ENCODE measurements at regions not wholly inside any gene's neighbourhood (a gene's known extent, or its start where the extent isn't known, plus 50 kb on each side); places are given as distances from the start of the nearest gene placed in this dataset.

DNA sequence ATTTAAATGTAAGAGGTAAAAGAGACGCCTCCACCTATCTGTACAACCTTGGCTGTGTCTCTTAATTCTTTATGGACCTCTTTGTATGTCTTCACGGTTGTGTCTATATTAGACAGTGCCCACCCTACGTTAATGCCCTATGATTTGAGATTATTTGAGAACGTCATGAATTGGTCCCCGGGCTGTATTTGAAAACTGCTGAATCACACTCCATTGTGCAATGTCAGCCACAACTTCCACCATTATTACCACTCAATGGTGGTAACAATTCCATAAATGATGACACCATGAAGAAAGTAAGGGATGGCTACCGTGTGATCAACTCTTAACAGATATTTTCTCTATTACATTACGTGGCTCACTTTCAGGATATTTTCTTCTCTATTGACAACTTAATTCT, 182.4 kb upstream of the RBFOX1 start:
- Histone ChIP-seq H2BK12ac (ENCODE audit: low read length) (no peak overlapping the region), H3K27ac (ENCODE audit: low read depth, low read length) (no peak overlapping the region), H4K12ac (ENCODE audit: low read depth, low read length) (no peak overlapping the region), H3K9ac (ENCODE audit: low read length) (no peak overlapping the region), H3K23ac (ENCODE audit: low read length) (no peak overlapping the region), H3K27me3 (ENCODE audit: insufficient read depth, low read length) (no peaks in the 10 kb centered on the region), H2AFZ (ENCODE audit: insufficient read depth, low read length, poor library complexity) (no peak overlapping the region), H3K4me1 (ENCODE audit: control insufficient read depth in 1 of 2, insufficient read depth in 2 of 2, low read length in 2 of 2) (peaks cover 2 to 7% of the 10 kb centered on the region in 2 experiments), H3K36me3 (ENCODE audit: control insufficient read depth in 1 of 2, insufficient read depth in 2 of 2, low read length in 2 of 2) (no peaks in the 10 kb centered on the region), H2AK5ac (ENCODE audit: low read length) (no peak overlapping the region), H3K9me3 (ENCODE audit: insufficient read depth, low read depth, low read length) (no peaks in the 10 kb centered on the region), H3K4ac (ENCODE audit: low read depth, low read length) (no peak overlapping the region), H2BK5ac (ENCODE audit: low read depth, low read length, poor library complexity) (no peak overlapping the region), H4K91ac (ENCODE audit: low read depth, low read length) (no peak overlapping the region), H3K4me3 (ENCODE audit: low read depth, low read length) (no peak overlapping the region), H3K79me1 (ENCODE audit: low read length) (no peaks in the 10 kb centered on the region), H3K14ac (ENCODE audit: low read length) (no peak overlapping the region), H2BK120ac (ENCODE audit: insufficient read depth, low read length, poor library complexity) (no peak overlapping the region), H3K79me2 (ENCODE audit: control insufficient read depth, insufficient read depth, low read length, poor library complexity) (no peaks in the 10 kb centered on the region), H3K18ac (ENCODE audit: low read length) (no peak overlapping the region), H4K8ac (ENCODE audit: low read depth, low read length) (no peak overlapping the region), H3K4me2 (ENCODE audit: low read length) (no peak overlapping the region)
- no CpG with 5 or more reads among the region's 7 CpGs for WGBS (ENCODE audit: extremely low coverage, insufficient coverage, insufficient read length)
- DNase-seq = no peak

DNA sequence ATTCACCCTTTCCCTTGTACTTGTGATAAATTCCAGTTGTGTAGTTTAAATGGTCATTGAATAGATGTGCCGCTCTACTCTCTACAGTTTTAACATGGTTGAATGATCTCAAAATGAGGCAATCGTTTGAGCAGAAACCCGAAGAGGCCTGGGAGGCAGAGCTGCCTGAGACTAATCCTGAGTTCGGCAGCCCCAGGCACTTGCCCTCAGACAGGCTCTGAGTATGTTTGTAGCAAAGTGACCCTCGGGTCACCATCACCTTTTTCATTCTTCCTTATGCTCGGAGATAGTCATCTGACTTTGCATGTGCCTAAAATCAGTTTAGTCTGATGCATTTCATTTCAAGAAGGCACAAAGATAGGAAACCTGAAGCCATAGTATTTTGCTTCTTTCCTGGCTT, 184.0 kb upstream of the RBFOX1 start:
- Histone ChIP-seq H4K91ac (ENCODE audit: low read depth, low read length) (no peak overlapping the region), H2BK120ac (ENCODE audit: insufficient read depth, low read length, poor library complexity) (no peak overlapping the region), H3K14ac (ENCODE audit: low read length) (no peak overlapping the region), H3K4me1 (ENCODE audit: control insufficient read depth in 1 of 2, insufficient read depth in 2 of 2, low read length in 2 of 2) (peaks cover 2 to 7% of the 10 kb centered on the region in 2 experiments), H2BK12ac (ENCODE audit: low read length) (no peak overlapping the region), H3K18ac (ENCODE audit: low read length) (no peak overlapping the region), H3K79me2 (ENCODE audit: control insufficient read depth, insufficient read depth, low read length, poor library complexity) (no peaks in the 10 kb centered on the region), H3K23ac (ENCODE audit: low read length) (no peak overlapping the region), H4K12ac (ENCODE audit: low read depth, low read length) (no peak overlapping the region), H3K9me3 (ENCODE audit: insufficient read depth, low read depth, low read length) (no peaks in the 10 kb centered on the region), H3K27ac (ENCODE audit: low read depth, low read length) (peak overlapping the region; percentile 67), H3K4me2 (ENCODE audit: low read length) (no peak overlapping the region), H2AK5ac (ENCODE audit: low read length) (no peak overlapping the region), H4K8ac (ENCODE audit: low read depth, low read length) (no peak overlapping the region), H2AFZ (ENCODE audit: insufficient read depth, low read length, poor library complexity) (no peak overlapping the region), H3K4me3 (ENCODE audit: low read depth, low read length) (no peak overlapping the region), H2BK5ac (ENCODE audit: low read depth, low read length, poor library complexity) (no peak overlapping the region), H3K27me3 (ENCODE audit: insufficient read depth, low read length) (no peaks in the 10 kb centered on the region), H3K36me3 (ENCODE audit: control insufficient read depth in 1 of 2, insufficient read depth in 2 of 2, low read length in 2 of 2) (no peaks in the 10 kb centered on the region), H3K4ac (ENCODE audit: low read depth, low read length) (no peak overlapping the region), H3K9ac (ENCODE audit: low read length) (no peak overlapping the region), H3K79me1 (ENCODE audit: low read length) (no peaks in the 10 kb centered on the region)
- DNase-seq = no peak
- WGBS (ENCODE audit: extremely low coverage, insufficient coverage, insufficient read length) = no CpG with 5 or more reads among the region's 6 CpGs

DNA sequence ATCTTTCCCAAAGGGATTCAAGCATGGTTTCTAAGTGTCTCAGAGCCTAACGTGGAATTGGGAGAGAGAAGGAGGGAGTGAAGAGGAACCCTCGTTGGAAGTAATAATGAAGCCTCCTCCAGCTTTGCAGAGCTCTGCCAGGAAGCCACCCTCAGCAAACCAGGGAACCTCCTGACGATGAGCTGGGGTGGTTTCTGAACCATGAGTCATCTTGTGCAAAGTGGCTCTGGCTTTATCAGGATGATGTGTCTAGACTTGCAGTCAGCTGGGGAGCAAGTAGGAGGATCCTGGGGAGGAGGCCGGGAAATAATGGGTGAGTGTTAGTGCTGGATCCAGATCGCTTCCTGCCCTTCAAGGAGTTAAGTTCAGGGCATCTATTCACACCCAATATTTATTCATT, 191.7 kb upstream of the RBFOX1 start:
- Histone ChIP-seq H3K23ac (ENCODE audit: low read length) (no peak overlapping the region), H3K4me1 (ENCODE audit: control insufficient read depth in 1 of 2, insufficient read depth in 2 of 2, low read length in 2 of 2) (peaks cover 2 to 6% of the 10 kb centered on the region in 2 experiments), H3K79me2 (ENCODE audit: control insufficient read depth, insufficient read depth, low read length, poor library complexity) (no peaks in the 10 kb centered on the region), H2AFZ (ENCODE audit: insufficient read depth, low read length, poor library complexity) (no peak overlapping the region), H3K27me3 (ENCODE audit: insufficient read depth, low read length) (no peaks in the 10 kb centered on the region), H2BK120ac (ENCODE audit: insufficient read depth, low read length, poor library complexity) (no peak overlapping the region), H3K18ac (ENCODE audit: low read length) (no peak overlapping the region), H2AK5ac (ENCODE audit: low read length) (no peak overlapping the region), H3K9me3 (ENCODE audit: insufficient read depth, low read depth, low read length) (no peaks in the 10 kb centered on the region), H3K9ac (ENCODE audit: low read length) (no peak overlapping the region), H3K4ac (ENCODE audit: low read depth, low read length) (no peak overlapping the region), H3K36me3 (ENCODE audit: control insufficient read depth in 1 of 2, insufficient read depth in 2 of 2, low read length in 2 of 2) (no peaks in the 10 kb centered on the region), H3K4me2 (ENCODE audit: low read length) (no peak overlapping the region), H4K8ac (ENCODE audit: low read depth, low read length) (no peak overlapping the region), H3K4me3 (ENCODE audit: low read depth, low read length) (no peak overlapping the region), H3K79me1 (ENCODE audit: low read length) (no peaks in the 10 kb centered on the region), H4K91ac (ENCODE audit: low read depth, low read length) (no peak overlapping the region), H3K27ac (ENCODE audit: low read depth, low read length) (no peak overlapping the region), H3K14ac (ENCODE audit: low read length) (no peak overlapping the region), H4K12ac (ENCODE audit: low read depth, low read length) (no peak overlapping the region), H2BK12ac (ENCODE audit: low read length) (no peak overlapping the region), H2BK5ac (ENCODE audit: low read depth, low read length, poor library complexity) (no peak overlapping the region)
- WGBS (ENCODE audit: extremely low coverage, insufficient coverage, insufficient read length) = no CpG with 5 or more reads among the region's 5 CpGs
- peak in 1 of 2 donors; percentile 4 for DNase-seq

DNA sequence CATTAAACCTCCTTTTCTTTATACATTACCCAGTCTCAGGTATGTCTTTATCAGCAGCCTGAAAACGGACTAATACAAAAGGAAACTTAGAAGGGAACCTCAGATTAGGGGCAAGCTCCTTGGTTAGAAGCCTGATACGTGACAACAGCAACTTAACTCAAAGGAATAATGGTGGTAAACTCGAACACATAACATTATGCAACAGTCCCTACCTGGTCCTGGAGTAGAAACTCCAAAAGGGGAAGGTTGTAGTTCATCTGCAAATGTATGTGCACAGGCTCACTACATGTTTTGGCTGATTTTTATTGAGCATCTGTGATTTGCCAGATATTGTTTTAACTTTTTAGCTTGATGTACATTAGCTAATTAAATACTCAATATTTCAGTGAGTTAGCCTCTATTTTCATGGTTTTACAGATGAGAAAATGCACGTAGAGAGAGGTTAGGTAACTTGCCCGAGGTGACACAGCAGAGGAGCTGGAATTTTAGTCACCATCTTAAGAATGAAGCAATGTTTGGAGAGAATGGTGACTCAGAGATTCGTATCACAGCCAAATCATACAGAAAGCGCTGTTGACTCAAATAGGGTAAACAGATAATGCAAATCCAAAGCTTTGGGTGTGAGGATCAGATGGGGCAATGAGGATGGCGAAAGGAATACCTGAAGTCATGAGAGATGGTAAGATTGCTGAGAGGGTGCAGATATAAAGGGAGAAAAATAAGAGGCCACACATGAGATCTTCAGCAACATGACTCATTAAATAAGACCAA, 194.9 kb upstream of the RBFOX1 start:
- Histone ChIP-seq H3K79me2 (ENCODE audit: control insufficient read depth, insufficient read depth, low read length, poor library complexity) (no peaks in the 10 kb centered on the region), H3K14ac (ENCODE audit: low read length) (no peak overlapping the region), H3K9me3 (ENCODE audit: insufficient read depth, low read depth, low read length) (no peaks in the 10 kb centered on the region), H3K27ac (ENCODE audit: low read depth, low read length) (no peak overlapping the region), H3K27me3 (ENCODE audit: insufficient read depth, low read length) (no peaks in the 10 kb centered on the region), H3K9ac (ENCODE audit: low read length) (no peak overlapping the region), H4K91ac (ENCODE audit: low read depth, low read length) (no peak overlapping the region), H3K4me1 (ENCODE audit: control insufficient read depth in 1 of 2, insufficient read depth in 2 of 2, low read length in 2 of 2) (peaks cover 2 to 6% of the 10 kb centered on the region in 2 experiments), H3K4me2 (ENCODE audit: low read length) (no peak overlapping the region), H3K4me3 (ENCODE audit: low read depth, low read length) (no peak overlapping the region), H2BK120ac (ENCODE audit: insufficient read depth, low read length, poor library complexity) (no peak overlapping the region), H2AFZ (ENCODE audit: insufficient read depth, low read length, poor library complexity) (no peak overlapping the region), H3K4ac (ENCODE audit: low read depth, low read length) (no peak overlapping the region), H3K79me1 (ENCODE audit: low read length) (no peaks in the 10 kb centered on the region), H3K23ac (ENCODE audit: low read length) (no peak overlapping the region), H2BK12ac (ENCODE audit: low read length) (no peak overlapping the region), H3K36me3 (ENCODE audit: control insufficient read depth in 1 of 2, insufficient read depth in 2 of 2, low read length in 2 of 2) (no peaks in the 10 kb centered on the region), H2AK5ac (ENCODE audit: low read length) (no peak overlapping the region), H3K18ac (ENCODE audit: low read length) (no peak overlapping the region), H2BK5ac (ENCODE audit: low read depth, low read length, poor library complexity) (no peak overlapping the region), H4K12ac (ENCODE audit: low read depth, low read length) (no peak overlapping the region), H4K8ac (ENCODE audit: low read depth, low read length) (no peak overlapping the region)
- peak; percentile 60 to 84 for DNase-seq
- no CpG with 5 or more reads among the region's 8 CpGs for WGBS (ENCODE audit: extremely low coverage, insufficient coverage, insufficient read length)
